Fibroblast of lung (primary cell): ENCODE measurements at regions not wholly inside any gene's neighbourhood (a gene's known extent, or its start where the extent isn't known, plus 50 kb on each side); places are given as distances from the start of the nearest gene placed in this dataset.

ENCODE experiments used
- DNase-seq, 2 donors: peaks; one replicate each; pipeline versions ENCODE4 v3.0.0 to v3.0.0-alpha.2; 2010; ENCODE audit warnings: low read depth in 2 of 2
- H2AFZ ChIP-seq: 2 replicates; pipeline ENCODE4 v1.5.1; 2012; ENCODE audit warnings: low read length, control low read depth, inconsistent platforms
- H3K27ac ChIP-seq: 2 replicates; pipeline ENCODE4 v1.5.1; 2011; ENCODE audit warnings: low read length, control low read depth; ENCODE audit not compliant: insufficient read depth
- H3K27me3 ChIP-seq: 2 replicates; pipeline ENCODE4 v1.5.1; 2011; ENCODE audit warnings: mild to moderate bottlenecking, low read length; ENCODE audit not compliant: control insufficient read depth, insufficient read depth
- H3K36me3 ChIP-seq: 2 replicates; pipeline ENCODE4 v1.5.1; 2011; ENCODE audit warnings: low read length; ENCODE audit not compliant: control insufficient read depth, insufficient read depth
- H3K4me1 ChIP-seq: 2 replicates; pipeline ENCODE4 v1.5.1; 2011; ENCODE audit warnings: low read length; ENCODE audit not compliant: control insufficient read depth, insufficient read depth; ENCODE audit errors: extremely low read depth
- H3K4me2 ChIP-seq: 2 replicates; pipeline ENCODE4 v1.5.1; 2011; ENCODE audit warnings: low read length, control low read depth; ENCODE audit not compliant: insufficient read depth; ENCODE audit errors: extremely low read depth
- H3K4me3 ChIP-seq, 4 experiments: fragments of 200-600 bp in 1 of 4; sonication (generic) in 1 of 4; replicated peaks in 1 of 4; 2 replicates each; pipeline ENCODE4 v1.5.1; 2011 to 2016; ENCODE audit warnings: low read length in 4 of 4, low read depth in 3 of 4, mild to moderate bottlenecking in 3 of 4, control low read depth in 2 of 4, inconsistent platforms in 1 of 4, mixed read lengths in 1 of 4; ENCODE audit not compliant: insufficient read depth in 1 of 4; ENCODE audit errors: control extremely low read depth in 1 of 4
- H3K79me2 ChIP-seq: 2 replicates; pipeline ENCODE4 v1.5.1; 2012; ENCODE audit warnings: mild to moderate bottlenecking, low read length, inconsistent platforms; ENCODE audit not compliant: control insufficient read depth, insufficient read depth
- H3K9ac ChIP-seq: 2 replicates; pipeline ENCODE4 v1.5.1; 2011; ENCODE audit warnings: mild to moderate bottlenecking, low read length, control low read depth; ENCODE audit not compliant: insufficient read depth
- H3K9me3 ChIP-seq: 2 replicates; pipeline ENCODE4 v1.5.1; 2012; ENCODE audit warnings: low read depth, low read length; ENCODE audit not compliant: control insufficient read depth, insufficient read depth
- H4K20me1 ChIP-seq: 2 replicates; pipeline ENCODE4 v1.5.1; 2011; ENCODE audit warnings: low read length; ENCODE audit not compliant: control insufficient read depth, insufficient read depth; ENCODE audit errors: extremely low read depth
- CTCF ChIP-seq, 2 donors: IDR thresholded peaks in 1 of 2; conservative IDR thresholded peaks in 1 of 2; 1 replicate in 1 of 2; 2 replicates in 1 of 2; pipeline ENCODE4 v1.5.1; 2011 to 2012; ENCODE audit warnings: low read length in 2 of 2, control low read depth in 1 of 2, inconsistent platforms in 1 of 2, low read depth in 1 of 2, mild to moderate bottlenecking in 1 of 2
- EZH2 ChIP-seq: IDR thresholded peaks from 2 replicates; pipeline ENCODE4 v1.5.1; 2012; ENCODE audit warnings: low read length, control low read depth, mild to moderate bottlenecking; ENCODE audit errors: missing control alignments

GRCh38 chr3:104412608-104413580, 953.8 kb upstream of the ALCAM start:
- H3K27me3 ChIP-seq = no peaks in the 10 kb centered on the region
- no peak overlapping the region for H3K27ac ChIP-seq
- no peak overlapping the region for H2AFZ ChIP-seq
- no peak overlapping the region for H3K4me2 ChIP-seq
- no peak overlapping the region for H3K9ac ChIP-seq
- no peak overlapping the region for H3K4me3 ChIP-seq
- no peak for TF ChIP-seq EZH2
- no peak for TF ChIP-seq CTCF (conservative IDR thresholded peaks at IDR 0.05 in 1 of 2, IDR thresholded peaks at IDR 0.05 in 1 of 2; ENCODE audit: low read depth in 1 of 2, low read length in 2 of 2)
- H3K79me2 ChIP-seq = no peaks in the 10 kb centered on the region
- no peaks in the 10 kb centered on the region for H3K36me3 ChIP-seq
- no peaks in the 10 kb centered on the region for H3K4me1 ChIP-seq
- H4K20me1 ChIP-seq = no peaks in the 10 kb centered on the region
- no peaks in the 10 kb centered on the region for H3K9me3 ChIP-seq
- DNase-seq = no peak

- Histone ChIP-seq H3K27me3 (no peaks in the 10 kb centered on the region), H3K4me2 (no peak overlapping the region), H3K4me3 (no peak overlapping the region), H3K27ac (no peak overlapping the region), H2AFZ (no peak overlapping the region), H4K20me1 (no peaks in the 10 kb centered on the region), H3K9me3 (no peaks in the 10 kb centered on the region), H3K36me3 (no peaks in the 10 kb centered on the region), H3K79me2 (no peaks in the 10 kb centered on the region), H3K9ac (no peak overlapping the region), H3K4me1 (no peaks in the 10 kb centered on the region)
- TF ChIP-seq EZH2 = no peak
- TF ChIP-seq CTCF (conservative IDR thresholded peaks at IDR 0.05 in 1 of 2, IDR thresholded peaks at IDR 0.05 in 1 of 2; ENCODE audit: low read depth in 1 of 2, low read length in 2 of 2) = no peak
- DNase-seq = no peak
These were observed 938.3 kb upstream of the ALCAM start for GRCh38 chr3:104428337-104428925.

- TF ChIP-seq CTCF (conservative IDR thresholded peaks at IDR 0.05 in 1 of 2, IDR thresholded peaks at IDR 0.05 in 1 of 2; ENCODE audit: low read depth in 1 of 2, low read length in 2 of 2) = no peak
- TF ChIP-seq EZH2 = no peak
- no peak overlapping the region for H3K4me3 ChIP-seq
- no peaks in the 10 kb centered on the region for H3K4me1 ChIP-seq
- no peak for DNase-seq
- H3K27ac ChIP-seq = no peak overlapping the region
- H3K36me3 ChIP-seq = no peaks in the 10 kb centered on the region
- H2AFZ ChIP-seq = no peak overlapping the region
- H3K79me2 ChIP-seq = no peaks in the 10 kb centered on the region
- no peaks in the 10 kb centered on the region for H3K9me3 ChIP-seq
- no peak overlapping the region for H3K4me2 ChIP-seq
- H3K9ac ChIP-seq = no peak overlapping the region
- H4K20me1 ChIP-seq = no peaks in the 10 kb centered on the region
- H3K27me3 ChIP-seq = no peaks in the 10 kb centered on the region
These were observed 937.0 kb upstream of the ALCAM start for GRCh38 chr3:104429727-104430126.
